GM10248 (cell line): ENCODE measurements at regions not wholly inside any gene's neighbourhood (a gene's known extent, or its start where the extent isn't known, plus 50 kb on each side); places are given as distances from the start of the nearest gene placed in this dataset.

Experiments used
- CTCF ChIA-PET: fragments of 300-600 bp; sonication (Branson Sonifier 250); formaldehyde crosslinking; extraction: SDS; loops from one replicate; lab custom pipeline; 2021; ENCODE audit warnings: antibody characterized with exemption; lab: Yijun Ruan, JAX
- POLR2A ChIA-PET: fragments of 350-650 bp; sonication (Branson Sonifier 250); formaldehyde crosslinking; extraction: SDS; loops from one replicate; lab custom pipeline; 2020; ENCODE audit warnings: antibody characterized with exemption; lab: Yijun Ruan, JAX
- DNase-seq: peaks from one replicate; pipeline ENCODE4 v3.0.0; 2012; ENCODE audit errors: extremely low spot score
- TF ChIP-seq, protein P1 (sequence below): IDR thresholded peaks from 2 replicates; pipeline ENCODE4 v1.5.1; 2012; ENCODE audit warnings: mild to moderate bottlenecking, low read depth; ENCODE audit errors: extremely low read depth, missing control alignments, control extremely low read depth

DNA sequence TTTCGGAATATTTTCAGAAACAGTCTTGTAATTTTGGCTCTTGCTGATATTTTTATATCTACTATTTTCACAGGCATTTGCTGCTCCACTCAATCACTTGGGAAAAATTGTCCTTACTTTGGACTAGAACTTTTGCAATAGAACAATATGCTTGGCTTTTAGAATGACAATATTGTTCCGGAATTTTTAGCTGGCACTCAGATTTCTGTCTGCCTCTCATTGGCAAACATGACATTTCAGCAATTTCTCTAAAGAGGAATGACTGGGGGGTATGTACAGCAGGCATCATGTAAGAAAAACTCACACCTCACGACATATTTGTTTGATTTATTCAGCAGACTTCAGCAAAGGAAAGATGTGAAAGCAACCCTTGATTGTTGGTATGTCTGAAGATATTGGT is 243.6 kb upstream of the GPRIN3 start:
- CTCF ChIA-PET: no interaction called here
- POLR2A ChIA-PET: no interaction called here
- DNase-seq: no peak
- TF ChIP-seq, protein P1, sequence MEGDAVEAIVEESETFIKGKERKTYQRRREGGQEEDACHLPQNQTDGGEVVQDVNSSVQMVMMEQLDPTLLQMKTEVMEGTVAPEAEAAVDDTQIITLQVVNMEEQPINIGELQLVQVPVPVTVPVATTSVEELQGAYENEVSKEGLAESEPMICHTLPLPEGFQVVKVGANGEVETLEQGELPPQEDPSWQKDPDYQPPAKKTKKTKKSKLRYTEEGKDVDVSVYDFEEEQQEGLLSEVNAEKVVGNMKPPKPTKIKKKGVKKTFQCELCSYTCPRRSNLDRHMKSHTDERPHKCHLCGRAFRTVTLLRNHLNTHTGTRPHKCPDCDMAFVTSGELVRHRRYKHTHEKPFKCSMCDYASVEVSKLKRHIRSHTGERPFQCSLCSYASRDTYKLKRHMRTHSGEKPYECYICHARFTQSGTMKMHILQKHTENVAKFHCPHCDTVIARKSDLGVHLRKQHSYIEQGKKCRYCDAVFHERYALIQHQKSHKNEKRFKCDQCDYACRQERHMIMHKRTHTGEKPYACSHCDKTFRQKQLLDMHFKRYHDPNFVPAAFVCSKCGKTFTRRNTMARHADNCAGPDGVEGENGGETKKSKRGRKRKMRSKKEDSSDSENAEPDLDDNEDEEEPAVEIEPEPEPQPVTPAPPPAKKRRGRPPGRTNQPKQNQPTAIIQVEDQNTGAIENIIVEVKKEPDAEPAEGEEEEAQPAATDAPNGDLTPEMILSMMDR: no peak

DNA sequence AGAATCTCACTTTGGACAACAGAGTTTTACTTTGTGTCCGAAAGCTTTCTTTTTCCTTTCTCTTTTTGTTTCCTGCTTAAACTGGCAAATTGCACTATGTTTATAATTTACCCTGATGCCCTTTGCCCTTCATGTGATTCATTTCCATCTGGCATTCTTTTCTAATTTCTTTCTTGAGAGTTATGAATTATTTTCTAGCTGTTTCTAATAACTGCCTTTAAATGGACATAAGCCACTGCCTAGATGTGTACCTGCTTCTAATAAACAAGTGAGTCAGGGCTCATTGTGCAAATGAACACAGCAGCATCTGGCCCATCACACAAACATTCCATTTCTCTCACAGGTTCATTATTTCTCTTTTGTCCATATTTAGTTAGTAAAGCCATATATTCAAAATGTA is 242.3 kb upstream of the GPRIN3 start:
- TF ChIP-seq, protein P1: no peak
- ChIA-PET CTCF (interaction anchor here (1.2 to 1.6 kb wide), 2 partner anchors 8 to 22 kb away, joined by 4 to 7 read pairs; no protein-coding TSS in a partner anchor), POLR2A (no interaction called here)
- DNase-seq: no peak

DNA sequence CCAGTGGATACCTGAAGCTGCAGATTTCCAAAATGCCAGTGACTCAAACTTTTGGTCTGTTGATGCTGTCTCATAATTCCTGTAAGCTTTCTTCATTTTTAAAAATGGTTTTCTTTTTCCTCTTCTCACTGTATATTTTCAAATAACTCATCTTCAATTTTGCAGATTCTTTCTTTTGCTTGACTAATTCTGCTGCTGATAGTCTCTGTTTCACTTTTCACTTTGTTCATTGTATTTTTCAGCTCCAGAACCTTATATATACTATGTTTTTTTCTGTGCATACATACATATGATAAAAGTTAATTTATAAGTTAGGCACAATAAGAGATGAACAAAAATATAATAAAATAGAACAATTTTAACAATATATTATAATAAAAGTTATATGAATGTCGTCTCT is 237.7 kb upstream of the GPRIN3 start:
- no peak for DNase-seq
- POLR2A ChIA-PET: no interaction called here
- TF ChIP-seq, protein P1: no peak
- CTCF ChIA-PET: interaction anchor here (1.4 kb wide), 1 partner anchor 16 kb away, joined by 3 read pairs; no protein-coding TSS in a partner anchor

DNA sequence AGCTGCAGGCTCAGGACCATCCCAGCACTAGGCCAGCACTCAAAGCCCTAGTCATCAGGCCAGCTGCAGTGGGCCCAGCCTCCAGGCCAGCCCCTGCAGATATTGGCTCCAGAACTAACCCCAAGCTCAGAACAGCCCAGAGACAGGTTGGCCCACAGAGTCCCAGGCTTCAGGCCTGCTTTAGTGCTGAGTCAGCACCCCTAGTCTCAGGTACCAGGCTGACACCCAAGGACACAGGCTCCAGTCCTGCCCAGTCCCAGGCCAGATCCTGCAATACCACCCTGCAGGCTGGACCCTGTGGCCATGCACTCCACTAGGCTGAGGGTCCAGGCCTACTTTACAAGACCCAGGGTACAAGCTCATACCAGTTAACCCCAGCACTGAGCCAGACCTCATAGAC is 234.4 kb upstream of the GPRIN3 start:
- TF ChIP-seq, protein P1: no peak
- ChIA-PET CTCF (interaction anchor here (2.6 kb wide), 1 partner anchor 16 kb away, joined by 9 read pairs; no protein-coding TSS in a partner anchor), POLR2A (no interaction called here)
- DNase-seq: no peak

DNA sequence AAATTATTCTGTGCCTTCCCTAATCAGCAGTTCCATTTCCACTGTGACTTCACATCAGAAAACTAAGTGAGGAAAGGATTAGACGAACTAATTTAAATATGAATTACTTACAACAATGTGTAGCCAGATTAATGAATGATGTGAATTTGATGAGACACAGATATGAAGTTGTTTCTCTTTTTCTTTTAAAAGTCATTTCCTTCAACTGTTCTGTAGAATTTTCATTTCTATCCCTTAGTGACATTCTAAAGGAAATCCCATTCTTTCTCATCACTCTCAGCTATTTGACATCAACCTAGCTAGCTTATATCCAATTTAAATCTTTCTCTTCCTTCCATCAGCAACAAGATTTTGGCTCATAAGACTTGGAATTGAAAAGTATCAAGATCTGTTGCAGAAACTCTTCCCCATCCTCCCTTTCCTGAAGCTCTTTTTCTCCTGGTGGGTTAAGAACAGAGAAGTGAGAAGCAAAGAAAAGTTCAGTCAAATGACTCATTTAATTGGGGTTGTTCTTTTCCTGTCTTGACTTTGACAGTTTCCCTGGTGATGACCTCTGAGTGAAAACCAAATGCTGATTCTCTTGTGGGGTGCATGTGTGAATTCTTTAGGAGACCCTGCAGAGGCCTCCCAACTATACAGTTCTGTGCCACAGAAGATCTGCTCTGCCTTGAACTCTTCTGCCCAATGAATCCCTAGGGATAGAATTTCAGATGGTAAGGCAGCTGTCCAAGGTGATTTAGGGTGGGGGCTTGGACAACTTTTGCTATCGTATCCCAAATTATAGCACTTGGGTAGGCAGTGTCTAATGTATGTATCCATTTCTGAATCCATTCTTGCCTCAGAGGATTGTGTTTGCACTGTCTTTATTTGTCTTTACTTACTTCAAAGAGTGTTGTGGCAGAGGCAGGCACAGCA is 232.5 kb upstream of the GPRIN3 start:
- ChIA-PET CTCF (no interaction called here), POLR2A (no interaction called here)
- TF ChIP-seq, protein P1: no peak
- no peak for DNase-seq

DNA sequence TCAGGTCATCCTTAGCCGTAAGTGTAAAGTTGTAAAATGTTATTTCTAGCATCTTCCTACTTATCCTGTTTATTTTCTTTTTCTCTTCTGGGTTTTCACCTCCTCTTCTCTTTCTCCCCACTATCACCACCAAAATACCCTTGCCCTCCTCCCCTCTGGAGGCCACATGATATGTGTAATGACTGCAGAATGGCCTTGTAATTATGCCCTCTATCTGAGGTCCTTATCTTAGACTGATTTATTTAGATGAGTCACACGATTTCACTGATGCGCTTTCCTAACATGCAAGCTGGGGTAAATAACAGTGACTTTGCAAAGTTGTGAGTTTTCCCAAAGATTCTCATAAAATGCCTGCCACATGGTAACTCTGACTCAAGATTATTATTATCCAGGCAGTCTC is 231.8 kb upstream of the GPRIN3 start:
- TF ChIP-seq, protein P1: no peak
- no peak for DNase-seq
- ChIA-PET POLR2A (no interaction called here), CTCF (no interaction called here)
